Stimulated activated CD4-positive, alpha-beta T cell treated with anti-CD3 and anti-CD28 coated beads, Interleukin-2, amount 100 ng/mL, for 24 hours (primary cell): ENCODE measurements at regions not wholly inside any gene's neighbourhood (a gene's known extent, or its start where the extent isn't known, plus 50 kb on each side); places are given as distances from the start of the nearest gene placed in this dataset.
"Not testable (repeated sequence)": the region's sequence is repeated elsewhere in the genome, so short reads cannot be mapped to it uniquely, and the experiment has no call there.

ENCODE experiments used
- DNase-seq, 2 donors: peaks; one replicate each; pipeline ENCODE4 v3.0.0-alpha.2; 2020

- no peak for DNase-seq
Measured at GRCh38 chr2:180927030-180927686, 53.2 kb upstream of the UBE2E3 start.

- DNase-seq, result no peak
Measured at GRCh38 chr2:180925700-180926099, 54.7 kb upstream of the UBE2E3 start.

- no peak for DNase-seq
Measured at GRCh38 chr2:180924063-180924462, 56.3 kb upstream of the UBE2E3 start.

- DNase-seq, result no peak
Measured at GRCh38 chr2:180910831-180911665, 69.4 kb upstream of the UBE2E3 start.

DNA sequence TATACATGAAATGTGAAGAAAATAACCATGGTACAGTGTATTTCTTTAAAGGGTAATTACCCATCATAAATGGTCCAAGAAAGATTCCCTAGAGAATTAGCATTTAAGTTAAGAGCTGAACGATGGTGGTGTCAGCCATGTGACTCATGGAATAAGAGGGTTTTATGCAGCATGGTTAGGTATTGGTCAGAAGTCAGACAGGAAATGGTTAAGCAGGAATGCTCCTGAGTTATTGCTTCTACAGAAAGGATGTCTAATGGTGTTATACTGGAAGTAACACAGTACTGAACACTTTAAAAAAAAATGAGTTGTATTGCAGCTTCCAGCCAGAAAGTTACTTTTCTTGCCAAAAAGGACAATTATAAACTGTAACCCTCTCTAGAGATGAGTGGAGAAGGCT is 72.7 kb upstream of the UBE2E3 start:
- no peak for DNase-seq

- DNase-seq, result no peak
Measured at GRCh38 chr2:180905461-180905860, 74.9 kb upstream of the UBE2E3 start.

GRCh38 chr2:180905002-180905401 is 75.4 kb upstream of the UBE2E3 start:
- DNase-seq, result no peak

DNA sequence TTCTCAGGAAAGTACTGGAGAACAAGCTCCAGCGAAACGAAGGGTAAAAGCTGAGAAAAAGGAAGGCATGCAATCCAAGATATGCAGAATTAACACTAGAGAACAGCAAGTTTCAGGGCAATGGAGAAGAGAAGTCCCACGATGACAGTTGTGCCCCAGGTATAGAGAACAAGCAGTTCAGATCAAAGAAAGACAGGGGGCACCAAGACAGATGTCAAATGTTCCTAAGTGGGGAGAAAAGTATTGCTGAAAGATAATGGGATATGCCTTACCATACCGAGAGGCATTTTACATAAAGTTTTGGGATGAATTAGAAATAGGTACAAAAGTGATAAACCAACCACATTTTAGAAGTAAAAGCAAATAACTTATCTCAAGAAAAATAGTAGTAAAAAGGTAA is 79.1 kb upstream of the UBE2E3 start:
- no peak for DNase-seq

DNA sequence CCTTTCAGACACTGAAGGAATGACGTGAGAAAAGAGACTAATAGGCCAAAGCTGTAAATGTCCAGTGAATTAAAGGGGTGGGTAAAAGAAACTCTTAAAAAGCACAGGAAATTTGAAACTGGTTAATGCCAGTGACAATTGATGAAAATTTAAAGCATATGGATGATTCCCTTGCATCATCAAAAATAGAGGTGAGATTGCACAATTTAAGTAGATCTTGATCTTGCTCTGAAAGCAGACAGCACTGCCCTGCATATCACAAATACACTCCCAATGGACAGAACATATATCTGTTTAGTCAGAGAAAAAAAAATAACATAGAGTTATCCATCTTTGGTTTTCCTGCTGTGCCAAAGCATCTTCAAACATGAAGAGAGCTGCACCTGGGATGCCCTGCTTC is 86.7 kb upstream of the UBE2E3 start:
- no peak for DNase-seq

GRCh38 chr2:180892091-180892490 is 88.3 kb upstream of the UBE2E3 start:
- DNase-seq, result no peak

- DNase-seq, result no peak
Measured at GRCh38 chr2:180891360-180891759, 89.0 kb upstream of the UBE2E3 start.

DNA sequence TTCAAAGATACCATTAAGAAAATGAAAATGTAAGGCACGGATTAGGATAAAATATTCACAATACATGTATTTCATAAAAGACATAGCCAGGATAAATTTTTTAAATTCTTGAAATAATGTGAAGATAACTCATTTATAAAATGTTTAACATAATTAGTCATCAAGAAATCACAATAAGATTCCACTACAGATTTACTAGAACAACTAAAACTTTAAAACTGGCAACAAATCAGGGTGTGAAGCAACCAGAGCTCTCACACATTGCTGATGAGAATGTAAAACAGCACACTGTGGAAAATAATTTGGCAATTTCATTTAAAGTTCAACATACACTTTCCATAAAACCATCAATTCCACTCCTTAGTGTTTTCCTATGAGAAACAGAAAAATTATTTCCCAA is 89.6 kb upstream of the UBE2E3 start:
- DNase-seq, result no peak

- no peak for DNase-seq
Measured at GRCh38 chr2:180882959-180883358, 97.4 kb upstream of the UBE2E3 start.

DNA sequence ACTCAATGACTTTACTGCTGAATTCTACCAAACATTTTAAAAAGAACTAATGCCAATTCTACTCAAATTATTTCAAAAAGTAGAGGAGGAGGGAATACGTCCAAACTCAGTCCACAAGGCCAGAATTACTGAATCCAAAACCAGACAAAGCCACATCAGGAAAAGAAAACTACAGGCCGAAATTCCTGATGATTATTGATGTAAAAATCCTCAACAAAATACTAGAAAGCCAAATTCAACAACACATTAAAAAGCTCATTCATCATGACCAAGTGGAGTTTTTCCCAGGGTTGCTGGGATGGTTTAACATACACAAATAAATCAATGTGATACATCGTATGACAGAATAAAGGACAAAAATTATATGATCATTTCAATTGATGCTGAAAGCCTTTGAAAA is 103.9 kb upstream of the UBE2E3 start:
- no peak for DNase-seq

GRCh38 chr2:180873219-180873618 is 107.2 kb upstream of the UBE2E3 start:
- no peak for DNase-seq

GRCh38 chr2:180872781-180873180 is 107.6 kb upstream of the UBE2E3 start:
- DNase-seq, result not testable (repeated sequence)

DNA sequence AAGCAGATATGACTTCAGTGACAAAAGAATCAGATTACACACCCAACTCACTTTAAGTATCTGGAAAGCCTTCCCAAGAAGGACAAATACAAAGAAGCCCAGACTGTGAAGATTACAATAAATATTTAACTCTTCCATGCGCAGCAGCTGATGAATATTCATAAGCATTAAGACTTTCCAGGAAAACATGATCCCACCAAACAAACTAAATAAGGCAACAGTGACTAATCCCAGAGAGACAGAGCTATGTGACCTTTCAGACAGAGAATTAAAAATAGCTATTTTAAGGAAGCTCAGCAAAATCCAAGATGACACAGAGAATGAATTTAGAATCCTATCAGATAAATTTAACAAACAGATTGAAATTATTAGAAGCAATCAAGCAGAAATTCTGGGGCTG is 108.2 kb upstream of the UBE2E3 start:
- no peak for DNase-seq

GRCh38 chr2:180871649-180872048 is 108.8 kb upstream of the UBE2E3 start:
- DNase-seq, result no peak

- DNase-seq, result no peak
Measured at GRCh38 chr2:180849851-180850250, 130.6 kb upstream of the UBE2E3 start.

DNA sequence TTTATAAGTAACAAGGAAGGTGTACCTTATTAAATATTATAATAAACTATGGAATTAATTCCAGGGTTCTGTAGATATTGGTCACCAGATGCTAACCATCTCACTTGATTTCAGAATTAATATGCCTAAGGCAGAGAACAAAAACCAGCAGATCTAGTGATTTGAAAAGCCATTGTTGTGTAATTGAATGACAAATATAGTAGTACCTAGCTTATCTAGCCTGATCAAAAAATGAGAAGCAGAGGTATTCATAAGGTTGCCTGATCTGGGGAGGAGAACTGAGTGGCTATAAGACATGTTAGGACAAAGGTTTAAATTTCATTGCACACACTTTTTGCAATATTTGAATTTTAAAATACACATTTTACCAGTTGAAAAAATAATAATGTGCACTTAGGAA is 132.0 kb upstream of the UBE2E3 start:
- no peak for DNase-seq

- no peak for DNase-seq
Measured at GRCh38 chr2:180846756-180847472, 133.5 kb upstream of the UBE2E3 start.

DNA sequence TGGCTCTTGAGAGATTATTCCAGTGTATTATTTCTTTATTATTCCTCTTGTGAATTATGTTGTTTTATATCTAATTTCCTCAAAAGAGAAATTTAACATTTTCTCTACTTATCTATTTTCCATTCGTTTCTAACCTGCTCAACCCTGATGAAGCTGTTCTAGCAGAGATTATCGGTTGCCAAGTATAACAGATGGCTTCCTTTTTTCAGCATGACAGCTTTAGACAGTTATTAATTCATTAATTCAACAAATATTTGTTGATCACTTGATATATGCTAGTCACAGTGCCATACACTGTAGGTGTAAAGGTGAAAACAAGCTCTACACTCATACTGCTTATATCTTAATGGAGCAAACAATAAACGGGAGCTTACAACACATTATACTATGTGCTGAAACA is 137.9 kb upstream of the UBE2E3 start:
- no peak for DNase-seq

DNA sequence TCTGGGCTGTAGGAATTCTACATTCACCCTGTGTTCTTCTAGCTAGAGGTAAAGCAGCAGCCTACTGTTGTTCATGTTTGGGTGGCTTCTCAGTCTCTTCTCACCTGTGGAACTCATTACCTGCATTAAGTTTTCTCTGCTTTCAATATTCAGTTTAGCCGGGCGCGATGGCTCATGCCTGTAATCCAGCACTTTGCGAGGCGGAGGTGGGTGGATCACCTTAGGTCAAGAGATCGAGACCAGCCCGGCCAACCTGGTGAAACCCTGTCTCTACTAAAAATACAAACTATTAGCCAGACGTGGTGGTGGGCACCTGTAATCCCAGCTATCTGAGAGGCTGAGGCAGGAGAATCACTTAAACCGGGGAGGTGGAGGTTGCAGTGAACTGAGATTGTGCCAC is 139.8 kb upstream of the UBE2E3 start:
- DNase-seq, result no peak

GRCh38 chr2:180829836-180830235 is 150.6 kb upstream of the UBE2E3 start:
- DNase-seq, result no peak
